HepG2 (cell line): ENCODE measurements at regions not wholly inside any gene's neighbourhood (a gene's known extent, or its start where the extent isn't known, plus 50 kb on each side); places are given as distances from the start of the nearest gene placed in this dataset.
A peak's percentile ranks its signal among the peaks of the same experiment; 100 is the strongest.

Experiments
- ARHGAP35 ChIP-seq: sonication (generic); formaldehyde crosslinking; IDR thresholded peaks from 2 replicates; pipeline ENCODE4 v1.9.0; 2022; ENCODE audit warnings: mild to moderate bottlenecking, inconsistent platforms, moderate library complexity, missing genetic modification reagents, borderline replicate concordance
- FOXK1 ChIP-seq: sonication (generic); formaldehyde crosslinking; IDR thresholded peaks from 2 replicates; pipeline ENCODE4 v1.4.0; 2020; ENCODE audit warnings: low read depth, missing genetic modification reagents, borderline replicate concordance
- NFE2 ChIP-seq: sonication (generic); formaldehyde crosslinking; IDR thresholded peaks from 2 replicates; pipeline ENCODE4 v1.4.0; 2020; ENCODE audit warnings: missing genetic modification reagents
- PREB ChIP-seq: sonication (generic); formaldehyde crosslinking; IDR thresholded peaks from 2 replicates; pipeline ENCODE4 v1.4.0; 2020; ENCODE audit warnings: missing genetic modification reagents
- SIN3A ChIP-seq: IDR thresholded peaks from 2 replicates; pipeline ENCODE4 v1.6.1; 2011; ENCODE audit warnings: low read depth, mild to moderate bottlenecking, control low read depth, low read length, borderline replicate concordance
- SMARCE1 ChIP-seq: fragments of 450-650 bp; IDR thresholded peaks from 2 replicates; pipeline ENCODE4 v1.6.1; 2017; ENCODE audit warnings: borderline replicate concordance
- TRAFD1 ChIP-seq: sonication (generic); formaldehyde crosslinking; IDR thresholded peaks from 2 replicates; pipeline ENCODE4 v1.5.1; 2020; ENCODE audit warnings: missing genetic modification reagents, mild to moderate bottlenecking, borderline replicate concordance
- ZHX1 ChIP-seq: sonication (generic); formaldehyde crosslinking; IDR thresholded peaks from 2 replicates; pipeline ENCODE4 v1.8.1; 2022; ENCODE audit warnings: low read depth, mild to moderate bottlenecking, missing genetic modification reagents
- ZNF101 ChIP-seq: sonication (generic); formaldehyde crosslinking; IDR thresholded peaks from 2 replicates; pipeline ENCODE4 v1.4.0; 2020; ENCODE audit warnings: mild to moderate bottlenecking, low read depth, missing genetic modification reagents, borderline replicate concordance
- ZNF607 ChIP-seq: sonication (generic); formaldehyde crosslinking; IDR thresholded peaks from 2 replicates; pipeline ENCODE4 v1.5.1; 2020; ENCODE audit warnings: missing genetic modification reagents, mild to moderate bottlenecking, borderline replicate concordance
- TF ChIP-seq, protein P1 (sequence below): sonication (generic); formaldehyde crosslinking; IDR thresholded peaks from 2 replicates; pipeline ENCODE4 v1.4.0; 2020; ENCODE audit warnings: missing genetic modification reagents, borderline replicate concordance
- TF ChIP-seq, protein P2 (sequence below): sonication (generic); formaldehyde crosslinking; IDR thresholded peaks from 2 replicates; pipeline ENCODE4 v1.5.0; 2020; ENCODE audit warnings: missing genetic modification reagents
- TF ChIP-seq, protein P3 (sequence below): IDR thresholded peaks from 2 replicates; pipeline ENCODE4 v1.6.1; 2016; ENCODE audit warnings: low read depth, missing genetic modification reagents, missing compliant biosample characterization

- TF ChIP-seq ARHGAP35 (no peak; the same call in 1 of the 2 replicates), PREB (CRISPR knock-in tag) (peak; percentile 7; the same call in 1 of the 2 replicates), ZNF101 (0 out of 2 replicates have a peak, but pooled peaks have one; percentile 37), TRAFD1 (CRISPR knock-in tag) (no peak), ZNF607 (CRISPR knock-in tag) (0 out of 2 replicates have a peak, but pooled peaks have one; percentile 7), NFE2 (CRISPR knock-in tag) (no peak), SIN3A (peak; percentile 45; the same call in 1 of the 2 replicates), SMARCE1 (no peak), ZHX1 (no peak; the same call in 1 of the 2 replicates), FOXK1 (no peak)
- TF ChIP-seq, protein P1, sequence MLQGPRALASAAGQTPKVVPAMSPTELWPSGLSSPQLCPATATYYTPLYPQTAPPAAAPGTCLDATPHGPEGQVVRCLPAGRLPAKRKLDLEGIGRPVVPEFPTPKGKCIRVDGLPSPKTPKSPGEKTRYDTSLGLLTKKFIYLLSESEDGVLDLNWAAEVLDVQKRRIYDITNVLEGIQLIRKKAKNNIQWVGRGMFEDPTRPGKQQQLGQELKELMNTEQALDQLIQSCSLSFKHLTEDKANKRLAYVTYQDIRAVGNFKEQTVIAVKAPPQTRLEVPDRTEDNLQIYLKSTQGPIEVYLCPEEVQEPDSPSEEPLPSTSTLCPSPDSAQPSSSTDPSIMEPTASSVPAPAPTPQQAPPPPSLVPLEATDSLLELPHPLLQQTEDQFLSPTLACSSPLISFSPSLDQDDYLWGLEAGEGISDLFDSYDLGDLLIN (CRISPR knock-in tag): peak; percentile 36; the same call in 1 of the 2 replicates
- TF ChIP-seq, protein P2, sequence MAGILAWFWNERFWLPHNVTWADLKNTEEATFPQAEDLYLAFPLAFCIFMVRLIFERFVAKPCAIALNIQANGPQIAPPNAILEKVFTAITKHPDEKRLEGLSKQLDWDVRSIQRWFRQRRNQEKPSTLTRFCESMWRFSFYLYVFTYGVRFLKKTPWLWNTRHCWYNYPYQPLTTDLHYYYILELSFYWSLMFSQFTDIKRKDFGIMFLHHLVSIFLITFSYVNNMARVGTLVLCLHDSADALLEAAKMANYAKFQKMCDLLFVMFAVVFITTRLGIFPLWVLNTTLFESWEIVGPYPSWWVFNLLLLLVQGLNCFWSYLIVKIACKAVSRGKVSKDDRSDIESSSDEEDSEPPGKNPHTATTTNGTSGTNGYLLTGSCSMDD (CRISPR knock-in tag): 0 out of 2 replicates have a peak, but pooled peaks have one; percentile 34
- TF ChIP-seq, protein P3, sequence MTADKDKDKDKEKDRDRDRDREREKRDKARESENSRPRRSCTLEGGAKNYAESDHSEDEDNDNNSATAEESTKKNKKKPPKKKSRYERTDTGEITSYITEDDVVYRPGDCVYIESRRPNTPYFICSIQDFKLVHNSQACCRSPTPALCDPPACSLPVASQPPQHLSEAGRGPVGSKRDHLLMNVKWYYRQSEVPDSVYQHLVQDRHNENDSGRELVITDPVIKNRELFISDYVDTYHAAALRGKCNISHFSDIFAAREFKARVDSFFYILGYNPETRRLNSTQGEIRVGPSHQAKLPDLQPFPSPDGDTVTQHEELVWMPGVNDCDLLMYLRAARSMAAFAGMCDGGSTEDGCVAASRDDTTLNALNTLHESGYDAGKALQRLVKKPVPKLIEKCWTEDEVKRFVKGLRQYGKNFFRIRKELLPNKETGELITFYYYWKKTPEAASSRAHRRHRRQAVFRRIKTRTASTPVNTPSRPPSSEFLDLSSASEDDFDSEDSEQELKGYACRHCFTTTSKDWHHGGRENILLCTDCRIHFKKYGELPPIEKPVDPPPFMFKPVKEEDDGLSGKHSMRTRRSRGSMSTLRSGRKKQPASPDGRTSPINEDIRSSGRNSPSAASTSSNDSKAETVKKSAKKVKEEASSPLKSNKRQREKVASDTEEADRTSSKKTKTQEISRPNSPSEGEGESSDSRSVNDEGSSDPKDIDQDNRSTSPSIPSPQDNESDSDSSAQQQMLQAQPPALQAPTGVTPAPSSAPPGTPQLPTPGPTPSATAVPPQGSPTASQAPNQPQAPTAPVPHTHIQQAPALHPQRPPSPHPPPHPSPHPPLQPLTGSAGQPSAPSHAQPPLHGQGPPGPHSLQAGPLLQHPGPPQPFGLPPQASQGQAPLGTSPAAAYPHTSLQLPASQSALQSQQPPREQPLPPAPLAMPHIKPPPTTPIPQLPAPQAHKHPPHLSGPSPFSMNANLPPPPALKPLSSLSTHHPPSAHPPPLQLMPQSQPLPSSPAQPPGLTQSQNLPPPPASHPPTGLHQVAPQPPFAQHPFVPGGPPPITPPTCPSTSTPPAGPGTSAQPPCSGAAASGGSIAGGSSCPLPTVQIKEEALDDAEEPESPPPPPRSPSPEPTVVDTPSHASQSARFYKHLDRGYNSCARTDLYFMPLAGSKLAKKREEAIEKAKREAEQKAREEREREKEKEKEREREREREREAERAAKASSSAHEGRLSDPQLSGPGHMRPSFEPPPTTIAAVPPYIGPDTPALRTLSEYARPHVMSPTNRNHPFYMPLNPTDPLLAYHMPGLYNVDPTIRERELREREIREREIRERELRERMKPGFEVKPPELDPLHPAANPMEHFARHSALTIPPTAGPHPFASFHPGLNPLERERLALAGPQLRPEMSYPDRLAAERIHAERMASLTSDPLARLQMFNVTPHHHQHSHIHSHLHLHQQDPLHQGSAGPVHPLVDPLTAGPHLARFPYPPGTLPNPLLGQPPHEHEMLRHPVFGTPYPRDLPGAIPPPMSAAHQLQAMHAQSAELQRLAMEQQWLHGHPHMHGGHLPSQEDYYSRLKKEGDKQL (CRISPR knock-in tag): no peak
These were observed 225.1 kb upstream of the C2CD4B start, which contains the start of gene TLN2 (continued) for GRCh38 chr15:62389885-62390790.
